Mammary epithelial cell (primary cell): ENCODE measurements at regions not wholly inside any gene's neighbourhood (a gene's known extent, or its start where the extent isn't known, plus 50 kb on each side); places are given as distances from the start of the nearest gene placed in this dataset.

Source experiments
- EZH2 ChIP-seq: IDR thresholded peaks from 2 replicates; pipeline ENCODE4 v1.6.1; 2012; ENCODE audit warnings: low read length, inconsistent platforms, borderline replicate concordance
- TF ChIP-seq, protein P1 (sequence below), 2 donors: IDR thresholded peaks in 1 of 2; conservative IDR thresholded peaks in 1 of 2; 2 replicates each; pipeline ENCODE4 v1.5.1; 2011 to 2012; ENCODE audit warnings: inconsistent platforms in 2 of 2, low read length in 2 of 2, mild to moderate bottlenecking in 2 of 2, control low read depth in 1 of 2, low read depth in 1 of 2; ENCODE audit not compliant: insufficient read depth in 1 of 2; ENCODE audit errors: extremely low read depth in 1 of 2

DNA sequence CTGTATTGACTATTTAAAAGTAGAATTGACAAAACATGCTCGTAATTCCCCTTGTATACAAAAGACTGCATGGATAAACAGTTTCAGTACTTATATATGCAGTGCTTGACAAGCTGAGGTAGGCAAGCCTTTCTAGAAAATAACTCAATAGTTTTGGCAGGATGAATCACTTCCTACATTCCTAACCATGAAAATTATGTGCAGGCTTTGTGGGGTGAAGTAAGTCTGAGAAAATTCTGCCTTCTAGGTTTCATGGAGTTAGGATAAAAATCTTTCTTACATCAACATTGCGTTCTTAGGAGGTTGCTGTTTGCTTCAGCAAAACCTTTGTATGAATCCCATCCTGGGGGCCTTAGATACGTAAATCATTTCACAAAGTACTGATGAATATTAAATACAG is 801.4 kb upstream of the EYS start:
- TF ChIP-seq, protein P1, sequence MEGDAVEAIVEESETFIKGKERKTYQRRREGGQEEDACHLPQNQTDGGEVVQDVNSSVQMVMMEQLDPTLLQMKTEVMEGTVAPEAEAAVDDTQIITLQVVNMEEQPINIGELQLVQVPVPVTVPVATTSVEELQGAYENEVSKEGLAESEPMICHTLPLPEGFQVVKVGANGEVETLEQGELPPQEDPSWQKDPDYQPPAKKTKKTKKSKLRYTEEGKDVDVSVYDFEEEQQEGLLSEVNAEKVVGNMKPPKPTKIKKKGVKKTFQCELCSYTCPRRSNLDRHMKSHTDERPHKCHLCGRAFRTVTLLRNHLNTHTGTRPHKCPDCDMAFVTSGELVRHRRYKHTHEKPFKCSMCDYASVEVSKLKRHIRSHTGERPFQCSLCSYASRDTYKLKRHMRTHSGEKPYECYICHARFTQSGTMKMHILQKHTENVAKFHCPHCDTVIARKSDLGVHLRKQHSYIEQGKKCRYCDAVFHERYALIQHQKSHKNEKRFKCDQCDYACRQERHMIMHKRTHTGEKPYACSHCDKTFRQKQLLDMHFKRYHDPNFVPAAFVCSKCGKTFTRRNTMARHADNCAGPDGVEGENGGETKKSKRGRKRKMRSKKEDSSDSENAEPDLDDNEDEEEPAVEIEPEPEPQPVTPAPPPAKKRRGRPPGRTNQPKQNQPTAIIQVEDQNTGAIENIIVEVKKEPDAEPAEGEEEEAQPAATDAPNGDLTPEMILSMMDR (conservative IDR thresholded peaks at IDR 0.05 in 1 of 2, IDR thresholded peaks at IDR 0.05 in 1 of 2; ENCODE audit: extremely low read depth in 1 of 2, insufficient read depth in 1 of 2, low read depth in 1 of 2, low read length in 2 of 2), result no peak
- no peak for TF ChIP-seq EZH2
